M059J (cell line): ENCODE measurements at regions not wholly inside any gene's neighbourhood (a gene's known extent, or its start where the extent isn't known, plus 50 kb on each side); places are given as distances from the start of the nearest gene placed in this dataset.

Experiments used
- DNase-seq: peaks from one replicate; pipeline ENCODE4 v3.0.0-alpha.2; 2012; ENCODE audit warnings: low read depth

GRCh38 chr3:5069627-5070026 is 52.5 kb upstream of the ARL8B start:
- DNase-seq: no peak

- peak; percentile 65 for DNase-seq
These were observed 51.0 kb upstream of the ARL8B start for GRCh38 chr3:5071061-5071460.

GRCh38 chr3:5072100-5072816 is 49.8 kb upstream of the ARL8B start:
- no peak for DNase-seq
